ENCODE measurements at regions not wholly inside any gene's neighbourhood (a gene's known extent, or its start where the extent isn't known, plus 50 kb on each side); places are given as distances from the start of the nearest gene placed in this dataset.

DNA sequence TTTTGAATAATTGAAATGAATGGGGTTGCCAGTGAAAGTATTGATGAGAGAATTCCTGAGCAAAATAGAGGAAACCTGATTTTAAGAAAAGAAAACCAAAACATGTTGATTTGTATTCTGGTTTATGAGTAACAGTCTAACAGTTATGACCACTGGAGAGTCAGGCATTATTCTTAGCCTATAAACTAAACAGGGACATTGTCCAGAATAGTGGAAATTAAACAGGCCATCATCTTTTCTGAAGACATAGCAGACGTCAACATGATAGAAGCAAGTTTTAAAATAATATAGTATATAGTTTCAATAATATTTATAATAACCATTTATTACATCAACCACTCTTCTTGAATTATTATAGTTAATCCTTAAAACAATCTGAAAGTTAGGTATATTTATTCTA is 178.3 kb upstream of the MPDZ start:
- TF ChIP-seq POLR2A (IDR thresholded peaks at IDR 0.05) (no peak), EP300 (IDR thresholded peaks at IDR 0.05) (no peak), CTCF (IDR thresholded peaks at IDR 0.05) (no peak)

Data from stomach (tissue), 4 donors.